NCI-H1417 treated with DMSO at 0.1 percent for 48 hours (cell line): ENCODE measurements at regions not wholly inside any gene's neighbourhood (a gene's known extent, or its start where the extent isn't known, plus 50 kb on each side); places are given as distances from the start of the nearest gene placed in this dataset.

ENCODE experiments used
- DNase-seq: peaks from one replicate; lab custom pipeline; 2025; lab: John Stamatoyannopoulos, UW

GRCh38 chr17:77474292-77474988 lies 333.7 kb downstream of the SEC14L1 start:
- DNase-seq, result no peak

- no peak for DNase-seq
These were observed 334.5 kb downstream of the SEC14L1 start for GRCh38 chr17:77475016-77475976.

DNA sequence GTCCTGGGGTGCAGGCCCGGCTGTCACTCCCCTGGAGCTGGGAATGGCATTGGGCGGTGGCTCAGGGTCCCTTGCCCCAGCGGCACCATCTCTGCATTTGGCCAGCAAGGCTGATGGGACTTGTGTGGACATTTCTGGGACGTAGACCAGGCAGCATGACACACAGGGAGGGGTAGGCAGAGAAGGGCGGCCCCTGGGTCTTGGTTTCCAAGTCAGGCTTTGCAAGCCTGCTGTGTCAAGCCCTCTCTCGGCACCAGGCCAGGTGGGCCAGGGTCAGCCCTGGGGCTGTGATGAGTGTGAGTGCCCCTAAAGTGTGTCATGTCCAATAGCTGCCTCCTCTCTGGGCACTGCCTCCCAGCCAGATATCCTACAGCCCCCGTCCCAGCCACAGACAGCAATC lies 335.2 kb downstream of the SEC14L1 start:
- DNase-seq, result no peak

- no peak for DNase-seq
These were observed 335.7 kb downstream of the SEC14L1 start for GRCh38 chr17:77476498-77476897.

DNA sequence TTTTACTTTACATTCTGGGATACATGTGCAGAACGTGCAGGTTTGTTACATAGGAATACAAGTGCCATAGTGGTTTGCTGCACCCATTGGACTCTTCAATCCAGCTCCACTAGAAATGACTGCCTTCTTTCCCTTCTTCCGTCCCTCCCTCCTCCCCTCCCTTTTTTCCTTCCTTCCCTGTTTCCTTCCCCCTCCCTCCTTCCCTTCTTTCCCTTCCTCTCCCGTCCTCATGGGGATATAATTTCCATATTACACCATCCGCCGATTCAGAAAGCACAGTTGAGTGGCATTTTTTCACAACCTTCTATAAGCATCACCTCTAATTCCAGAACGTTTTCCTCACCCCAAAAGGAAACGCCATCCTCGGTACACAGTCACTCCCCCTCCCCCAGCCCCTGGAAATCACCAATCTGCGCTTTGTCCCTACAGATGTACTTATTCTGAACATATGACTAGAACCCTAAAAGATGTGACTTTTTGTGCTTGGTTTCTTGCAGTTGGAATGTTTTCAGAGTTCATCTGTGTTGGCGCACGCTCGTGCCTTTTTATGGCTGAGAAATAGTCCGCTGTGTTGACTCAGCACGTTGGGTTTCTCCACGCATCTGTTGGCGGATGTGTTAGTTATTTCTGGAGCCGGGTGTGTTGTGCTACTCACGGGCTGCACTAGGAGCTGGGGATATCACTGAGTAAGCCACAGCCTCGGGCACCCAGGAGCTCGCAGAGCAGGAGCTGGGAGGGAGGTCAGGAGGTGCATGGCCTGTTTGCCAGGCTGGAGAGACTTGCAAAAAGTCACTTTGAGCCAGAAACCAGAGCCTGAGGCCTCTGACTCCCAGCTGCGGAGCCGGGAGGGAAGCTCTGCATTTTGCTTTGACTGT lies 336.4 kb downstream of the SEC14L1 start:
- DNase-seq, result no peak

GRCh38 chr17:77478281-77478680 lies 337.5 kb downstream of the SEC14L1 start:
- DNase-seq, result no peak

GRCh38 chr17:77478899-77479298 lies 338.1 kb downstream of the SEC14L1 start:
- no peak for DNase-seq

- no peak for DNase-seq
These were observed 338.8 kb downstream of the SEC14L1 start for GRCh38 chr17:77479372-77480198.

- no peak for DNase-seq
These were observed 339.4 kb downstream of the SEC14L1 start for GRCh38 chr17:77480199-77480508.

DNA sequence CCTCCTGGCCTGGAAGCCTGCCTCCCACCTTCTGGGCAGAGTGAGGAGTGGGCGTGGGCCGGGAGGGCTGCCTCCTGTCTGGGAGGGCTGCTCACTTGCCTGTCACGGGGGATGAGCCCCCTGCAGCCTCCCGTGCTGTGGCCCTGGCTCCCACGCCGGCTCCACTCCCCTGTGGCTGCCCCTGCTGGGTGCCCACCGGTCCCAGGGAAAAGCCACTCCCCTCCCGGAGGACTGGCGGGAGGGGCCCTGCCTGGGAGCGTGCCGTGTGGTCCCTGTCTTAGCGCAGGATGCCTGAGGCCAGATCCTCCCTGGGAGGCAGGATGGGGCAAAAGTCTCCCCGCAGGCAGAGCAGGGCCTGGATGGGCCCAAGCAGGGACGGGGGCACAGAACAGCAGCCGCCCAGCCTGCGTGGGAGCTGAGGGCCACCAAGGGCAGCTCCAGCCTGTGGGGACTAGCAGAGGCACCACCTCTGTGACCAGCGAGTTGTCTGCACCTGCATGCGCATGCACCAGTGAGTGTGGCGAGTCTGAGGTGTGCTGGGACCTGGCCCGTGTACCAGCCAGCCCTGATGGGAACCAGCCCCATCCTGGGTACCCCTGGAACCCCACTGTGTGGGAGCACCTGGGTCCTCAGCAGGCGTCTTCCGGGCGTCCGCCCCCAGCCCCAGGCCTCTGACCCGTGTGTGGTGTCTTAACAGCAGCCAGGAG lies 339.9 kb downstream of the SEC14L1 start:
- DNase-seq, result no peak

DNA sequence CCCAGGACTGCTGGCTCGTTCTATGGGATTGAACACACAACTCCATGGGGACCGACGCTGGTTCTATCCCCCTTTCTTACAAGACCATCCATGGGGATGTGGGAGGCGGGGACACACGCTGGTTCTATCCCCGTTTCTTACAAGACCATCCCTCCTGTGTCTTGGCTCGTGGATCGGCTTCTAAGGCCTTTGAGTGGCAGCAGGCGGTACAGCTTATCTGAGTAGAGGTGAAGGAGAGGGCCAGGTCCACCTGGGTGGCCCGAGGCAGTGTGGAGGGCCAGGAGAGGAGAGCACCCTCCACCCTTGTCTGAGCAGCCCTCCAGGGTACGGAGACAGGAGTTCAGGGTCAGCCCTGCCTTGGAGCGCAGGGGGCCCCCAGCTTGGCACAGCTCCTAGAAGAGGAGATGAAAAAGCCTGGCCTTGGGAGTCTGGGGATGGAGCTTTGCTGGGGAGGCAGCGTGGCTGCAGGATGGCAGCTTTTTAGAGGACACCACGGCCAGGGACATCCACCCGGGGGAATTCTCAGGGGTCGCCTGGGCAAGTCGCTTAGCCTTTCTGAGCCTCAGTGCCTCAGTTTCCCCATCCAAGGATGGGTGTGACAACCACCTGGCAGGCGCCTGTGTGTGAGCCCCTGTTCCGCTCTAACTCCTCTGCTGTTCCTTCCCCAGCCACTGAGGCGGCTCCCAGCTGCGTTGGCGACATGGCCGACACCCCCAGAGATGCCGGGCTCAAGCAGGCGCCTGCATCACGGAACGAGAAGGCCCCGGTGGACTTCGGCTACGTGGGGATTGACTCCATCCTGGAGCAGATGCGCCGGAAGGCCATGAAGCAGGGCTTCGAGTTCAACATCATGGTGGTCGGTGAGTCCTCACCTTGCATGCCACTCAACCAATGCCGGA lies 341.0 kb downstream of the SEC14L1 start:
- no peak for DNase-seq

GRCh38 chr17:77482375-77483127 lies 341.8 kb downstream of the SEC14L1 start:
- no peak for DNase-seq

DNA sequence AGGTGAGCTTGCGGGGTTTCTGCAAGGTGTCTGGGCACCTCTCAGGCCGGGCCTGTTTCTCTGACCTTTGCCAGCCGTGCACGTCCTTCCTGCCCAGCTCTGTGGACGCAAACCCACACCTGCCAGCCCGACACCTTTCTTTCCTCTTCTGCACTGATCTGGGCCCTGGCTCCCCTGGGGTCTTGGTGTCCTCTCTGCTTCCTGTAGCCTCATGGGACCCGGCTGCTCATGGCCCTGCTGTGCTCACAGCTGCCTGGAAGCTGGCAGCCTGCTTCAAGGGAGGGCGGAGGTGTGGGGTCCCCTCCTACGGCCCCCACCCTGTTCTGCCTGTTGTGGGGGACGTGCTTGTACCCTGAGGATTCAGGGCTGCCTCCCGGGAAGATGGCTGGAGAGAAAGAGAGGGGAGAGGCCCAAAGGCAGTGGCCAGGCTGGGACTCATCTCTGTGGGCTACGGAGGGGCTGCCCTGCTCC lies 342.4 kb downstream of the SEC14L1 start:
- no peak for DNase-seq

DNA sequence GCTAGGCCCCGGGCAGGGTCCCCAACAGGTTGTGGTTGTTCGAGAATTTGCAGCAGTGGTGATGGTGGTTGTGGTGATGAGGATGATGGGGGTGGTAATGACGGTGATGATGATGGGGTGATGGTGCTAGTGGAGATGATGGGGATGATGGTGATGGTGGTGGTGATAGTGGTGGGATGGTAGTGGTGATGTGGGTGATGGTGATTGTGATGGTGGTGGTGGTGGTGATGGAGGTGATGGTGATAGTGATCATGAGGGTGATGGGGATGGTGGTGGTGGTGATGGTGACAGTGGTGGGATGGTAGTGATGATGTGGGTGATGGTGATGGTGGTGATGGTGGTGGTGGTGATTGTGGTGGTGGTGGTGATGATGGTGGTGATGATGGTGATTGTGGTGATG lies 343.3 kb downstream of the SEC14L1 start:
- DNase-seq, result no peak

DNA sequence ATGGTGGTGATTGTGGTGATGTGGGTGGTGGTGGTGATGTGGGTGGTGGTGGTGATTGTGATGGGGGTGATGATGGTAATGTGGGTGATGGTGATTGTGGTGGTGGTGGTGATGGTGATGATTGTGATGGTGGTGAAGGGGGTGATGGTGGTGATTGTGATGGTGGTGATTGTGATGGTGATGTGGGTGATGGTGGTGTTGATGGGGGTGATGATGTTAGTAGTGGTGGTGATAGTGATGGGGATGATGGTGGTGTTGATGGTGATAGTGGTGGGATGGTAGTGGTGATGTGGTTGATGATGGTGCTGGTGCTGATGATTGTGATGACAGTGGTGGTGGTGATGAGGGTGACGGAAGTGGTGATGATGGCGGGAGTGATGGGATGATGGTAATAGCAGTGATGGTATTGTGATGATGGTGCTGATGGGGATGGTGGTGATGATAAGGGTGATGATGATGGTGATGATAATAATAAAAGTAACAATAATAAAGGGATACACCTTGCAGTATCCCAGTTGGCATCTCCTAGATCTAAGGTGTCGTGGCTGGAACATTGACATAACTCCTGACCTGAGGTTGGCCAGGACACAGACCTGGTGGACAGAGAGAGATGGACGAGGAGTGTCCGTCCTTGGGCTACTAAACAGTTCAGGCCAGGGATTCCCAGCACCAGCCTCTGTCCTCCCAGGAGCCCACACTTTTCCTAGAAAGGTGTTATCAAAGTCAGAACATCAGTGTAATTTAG lies 344.5 kb downstream of the SEC14L1 start:
- no peak for DNase-seq

DNA sequence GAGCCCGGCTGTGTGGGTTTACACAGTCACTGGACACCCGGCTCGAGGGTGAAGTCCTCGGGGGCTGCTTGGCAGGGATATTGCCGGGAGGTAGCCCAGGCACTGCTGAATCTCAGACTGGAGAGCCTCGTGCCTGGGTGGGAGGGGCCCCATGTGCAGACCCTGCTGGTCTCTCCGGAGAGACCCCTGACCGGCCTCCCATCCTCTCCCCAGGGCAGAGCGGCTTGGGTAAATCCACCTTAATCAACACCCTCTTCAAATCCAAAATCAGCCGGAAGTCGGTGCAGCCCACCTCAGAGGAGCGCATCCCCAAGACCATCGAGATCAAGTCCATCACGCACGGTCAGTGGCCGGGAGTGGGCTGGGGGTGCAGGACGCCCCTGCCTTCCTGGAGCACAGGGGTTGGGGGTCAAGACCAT lies 346.5 kb downstream of the SEC14L1 start:
- DNase-seq, result no peak

DNA sequence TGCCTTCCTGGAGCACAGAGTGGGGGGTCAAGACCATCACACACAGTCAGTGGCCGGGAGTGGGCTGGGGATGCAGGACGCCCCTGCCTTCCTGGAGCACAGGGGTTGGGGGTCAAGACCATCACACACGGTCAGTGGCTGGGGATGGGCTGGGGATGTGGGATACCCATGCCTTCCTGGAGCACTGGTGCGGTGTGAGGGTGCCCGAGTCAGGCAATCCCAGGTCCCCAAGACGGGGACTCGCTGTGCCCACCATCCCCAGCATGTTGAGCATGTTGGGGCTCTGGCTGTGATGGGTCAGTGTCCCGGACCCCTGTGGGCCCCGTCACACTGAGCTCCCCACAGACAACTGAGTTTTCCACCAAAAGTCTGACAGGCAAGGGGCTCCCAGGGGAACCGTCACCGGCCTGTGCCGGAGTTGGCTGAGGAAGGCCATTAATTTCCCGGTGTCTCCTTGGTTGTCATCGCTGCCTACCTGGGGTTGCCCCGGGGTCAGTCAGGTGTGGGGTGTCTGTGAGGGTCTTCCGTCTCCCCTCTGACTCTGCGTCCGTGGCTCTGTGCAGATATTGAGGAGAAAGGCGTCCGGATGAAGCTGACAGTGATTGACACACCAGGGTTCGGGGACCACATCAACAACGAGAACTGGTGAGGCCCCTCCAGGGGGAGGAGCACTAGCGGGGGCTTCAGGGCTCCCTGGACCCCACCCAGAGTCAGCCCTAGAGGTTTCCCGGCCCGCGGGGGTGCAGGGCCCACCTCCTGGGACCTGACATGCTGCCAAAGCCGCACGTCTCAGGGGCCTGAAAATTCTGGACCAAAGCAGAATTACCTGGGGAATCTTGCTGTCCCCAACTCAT lies 347.1 kb downstream of the SEC14L1 start:
- DNase-seq, result no peak
